ENCODE measurements at regions not wholly inside any gene's neighbourhood (a gene's known extent, or its start where the extent isn't known, plus 50 kb on each side); places are given as distances from the start of the nearest gene placed in this dataset.

DNA sequence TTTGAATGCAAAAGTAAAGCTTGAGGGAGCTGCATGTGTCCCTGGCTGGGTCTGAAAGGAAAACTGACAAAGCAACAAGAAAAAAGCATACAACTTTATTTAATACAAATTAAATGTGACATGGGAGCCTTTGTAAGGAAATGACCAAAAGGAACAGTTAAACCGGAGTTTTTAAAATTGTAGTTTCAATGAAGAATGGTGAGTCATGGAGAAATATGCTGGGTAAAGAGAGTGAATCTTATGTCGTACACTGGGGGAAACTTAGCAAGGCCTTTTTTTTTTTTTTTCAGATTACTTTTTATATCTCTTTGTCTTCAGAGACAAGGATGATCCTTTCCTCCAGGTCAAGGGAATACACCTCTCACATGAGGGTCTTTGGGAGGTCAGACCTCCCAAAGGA lies 50.1 kb upstream of the FBXL17 start:
- H3K27ac ChIP-seq: no peak overlapping the region
- TF ChIP-seq, protein P1, sequence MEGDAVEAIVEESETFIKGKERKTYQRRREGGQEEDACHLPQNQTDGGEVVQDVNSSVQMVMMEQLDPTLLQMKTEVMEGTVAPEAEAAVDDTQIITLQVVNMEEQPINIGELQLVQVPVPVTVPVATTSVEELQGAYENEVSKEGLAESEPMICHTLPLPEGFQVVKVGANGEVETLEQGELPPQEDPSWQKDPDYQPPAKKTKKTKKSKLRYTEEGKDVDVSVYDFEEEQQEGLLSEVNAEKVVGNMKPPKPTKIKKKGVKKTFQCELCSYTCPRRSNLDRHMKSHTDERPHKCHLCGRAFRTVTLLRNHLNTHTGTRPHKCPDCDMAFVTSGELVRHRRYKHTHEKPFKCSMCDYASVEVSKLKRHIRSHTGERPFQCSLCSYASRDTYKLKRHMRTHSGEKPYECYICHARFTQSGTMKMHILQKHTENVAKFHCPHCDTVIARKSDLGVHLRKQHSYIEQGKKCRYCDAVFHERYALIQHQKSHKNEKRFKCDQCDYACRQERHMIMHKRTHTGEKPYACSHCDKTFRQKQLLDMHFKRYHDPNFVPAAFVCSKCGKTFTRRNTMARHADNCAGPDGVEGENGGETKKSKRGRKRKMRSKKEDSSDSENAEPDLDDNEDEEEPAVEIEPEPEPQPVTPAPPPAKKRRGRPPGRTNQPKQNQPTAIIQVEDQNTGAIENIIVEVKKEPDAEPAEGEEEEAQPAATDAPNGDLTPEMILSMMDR (IDR thresholded peaks at IDR 0.05): no peak
- TF ChIP-seq ZFX (IDR thresholded peaks at IDR 0.05; ENCODE audit: borderline replicate concordance): no peak

Data from 22Rv1 (cell line).